ENCODE measurements at regions not wholly inside any gene's neighbourhood (a gene's known extent, or its start where the extent isn't known, plus 50 kb on each side); places are given as distances from the start of the nearest gene placed in this dataset.
A peak's percentile ranks its signal among the peaks of the same experiment; 100 is the strongest.
"Not testable (repeated sequence)": the region's sequence is repeated elsewhere in the genome, so short reads cannot be mapped to it uniquely, and the experiment has no call there.

GRCh38 chr2:109727929-109728447 is 66.1 kb upstream of the RGPD5 start:
- TF ChIP-seq EZH2 (IDR thresholded peaks at IDR 0.05; ENCODE audit: insufficient read depth, low read length) (no peak), CTCF (IDR thresholded peaks at IDR 0.05; ENCODE audit: insufficient read depth, low read depth, low read length) (no peak)
- Histone ChIP-seq H3K9ac (ENCODE audit: low read length) (no peak overlapping the region), H4K20me1 (ENCODE audit: insufficient read depth, low read length) (no peaks in the 10 kb centered on the region), H3K4me2 (ENCODE audit: low read length) (no peak overlapping the region), H3K27ac (ENCODE audit: low read depth, low read length) (no peak overlapping the region), H3K79me2 (ENCODE audit: insufficient read depth, low read length) (no peaks in the 10 kb centered on the region), H2AFZ (ENCODE audit: low read depth, low read length) (no peak overlapping the region), H3K36me3 (ENCODE audit: insufficient read depth, low read length) (no peaks in the 10 kb centered on the region), H3K4me3 (ENCODE audit: insufficient read depth, low read depth, low read length) (no peak overlapping the region), H3K9me3 (ENCODE audit: insufficient read depth, low read depth, low read length) (peaks cover 4% of the 10 kb centered on the region), H3K4me1 (ENCODE audit: insufficient read depth, low read length) (no peaks in the 10 kb centered on the region), H3K27me3 (ENCODE audit: insufficient read depth, low read length) (no peaks in the 10 kb centered on the region)
- DNase-seq (ENCODE audit: low read depth) (no peak), FAIRE-seq (no peak)
- Mint-ChIP-seq H3K4me3 (ENCODE audit: unreplicated experiment) (no peak overlapping the region), H3K4me1 (ENCODE audit: low read depth, unreplicated experiment) (no peaks in the 10 kb centered on the region), H3K36me3 (ENCODE audit: low read depth, unreplicated experiment) (no peaks in the 10 kb centered on the region), H3K27me3 (ENCODE audit: low read depth, unreplicated experiment) (peaks cover 4% of the 10 kb centered on the region), H3K27ac (ENCODE audit: unreplicated experiment) (no peak overlapping the region), H3K9me3 (ENCODE audit: unreplicated experiment) (peaks cover 8% of the 10 kb centered on the region)

- not testable (repeated sequence) for FAIRE-seq; H3K27ac Mint-ChIP-seq (ENCODE audit: unreplicated experiment); H3K4me3 Mint-ChIP-seq (ENCODE audit: unreplicated experiment); H3K4me1 Mint-ChIP-seq (ENCODE audit: low read depth, unreplicated experiment); H3K9me3 ChIP-seq (ENCODE audit: insufficient read depth, low read depth, low read length); H3K27me3 ChIP-seq (ENCODE audit: insufficient read depth, low read length); H3K9ac ChIP-seq (ENCODE audit: low read length); H3K9me3 Mint-ChIP-seq (ENCODE audit: unreplicated experiment); H3K36me3 Mint-ChIP-seq (ENCODE audit: low read depth, unreplicated experiment); H3K27ac ChIP-seq (ENCODE audit: low read depth, low read length); H3K79me2 ChIP-seq (ENCODE audit: insufficient read depth, low read length); H3K27me3 Mint-ChIP-seq (ENCODE audit: low read depth, unreplicated experiment); H4K20me1 ChIP-seq (ENCODE audit: insufficient read depth, low read length); H3K4me1 ChIP-seq (ENCODE audit: insufficient read depth, low read length); H2AFZ ChIP-seq (ENCODE audit: low read depth, low read length); H3K36me3 ChIP-seq (ENCODE audit: insufficient read depth, low read length); H3K4me2 ChIP-seq (ENCODE audit: low read length); DNase-seq (ENCODE audit: low read depth); H3K4me3 ChIP-seq (ENCODE audit: insufficient read depth, low read depth, low read length)
Observed at GRCh38 chr2:109733746-109734145, 60.4 kb upstream of the RGPD5 start.

- Histone ChIP-seq H3K4me1 (ENCODE audit: insufficient read depth, low read length) (no peaks in the 10 kb centered on the region), H3K79me2 (ENCODE audit: insufficient read depth, low read length) (no peaks in the 10 kb centered on the region), H3K9ac (ENCODE audit: low read length) (no peak overlapping the region), H4K20me1 (ENCODE audit: insufficient read depth, low read length) (no peaks in the 10 kb centered on the region), H3K27ac (ENCODE audit: low read depth, low read length) (no peak overlapping the region), H3K27me3 (ENCODE audit: insufficient read depth, low read length) (no peaks in the 10 kb centered on the region), H3K9me3 (ENCODE audit: insufficient read depth, low read depth, low read length) (no peaks in the 10 kb centered on the region), H2AFZ (ENCODE audit: low read depth, low read length) (no peak overlapping the region), H3K4me3 (ENCODE audit: insufficient read depth, low read depth, low read length) (no peak overlapping the region), H3K36me3 (ENCODE audit: insufficient read depth, low read length) (no peaks in the 10 kb centered on the region), H3K4me2 (ENCODE audit: low read length) (no peak overlapping the region)
- H3K36me3 Mint-ChIP-seq (ENCODE audit: low read depth, unreplicated experiment), result no peaks in the 10 kb centered on the region
- FAIRE-seq (no peak), DNase-seq (ENCODE audit: low read depth) (peak; percentile 34)
- TF ChIP-seq EZH2 (IDR thresholded peaks at IDR 0.05; ENCODE audit: insufficient read depth, low read length) (no peak), CTCF (IDR thresholded peaks at IDR 0.05; ENCODE audit: insufficient read depth, low read depth, low read length) (peak; percentile 69)
- H3K27ac Mint-ChIP-seq (ENCODE audit: unreplicated experiment), result no peak overlapping the region
- no peak overlapping the region for H3K4me3 Mint-ChIP-seq (ENCODE audit: unreplicated experiment)
- no peaks in the 10 kb centered on the region for H3K4me1 Mint-ChIP-seq (ENCODE audit: low read depth, unreplicated experiment)
- H3K9me3 Mint-ChIP-seq (ENCODE audit: unreplicated experiment), result no peaks in the 10 kb centered on the region
- H3K27me3 Mint-ChIP-seq (ENCODE audit: low read depth, unreplicated experiment), result no peaks in the 10 kb centered on the region
Observed at GRCh38 chr2:109736177-109736827, 57.8 kb upstream of the RGPD5 start.

Measured in astrocyte (in vitro differentiated cells and primary cell).